Endodermal cell (in vitro differentiated cells): ENCODE measurements at regions not wholly inside any gene's neighbourhood (a gene's known extent, or its start where the extent isn't known, plus 50 kb on each side); places are given as distances from the start of the nearest gene placed in this dataset.
A peak's percentile ranks its signal among the peaks of the same experiment; 100 is the strongest.

Experiments used
- DNase-seq: peaks from one replicate; pipeline ENCODE4 v3.0.0-alpha.2; 2017
- H3K27ac ChIP-seq: 2 replicates; pipeline ENCODE4 v1.5.1; 2013; ENCODE audit warnings: mild to moderate bottlenecking, low read depth, low read length, moderate library complexity
- H3K27me3 ChIP-seq: 2 replicates; pipeline ENCODE4 v1.6.1; 2013; ENCODE audit warnings: mild to moderate bottlenecking, low read length, moderate library complexity; ENCODE audit not compliant: insufficient read depth, control insufficient read depth, poor library complexity, severe bottlenecking
- H3K36me3 ChIP-seq: 2 replicates; pipeline ENCODE4 v1.7.0; 2013; ENCODE audit warnings: mild to moderate bottlenecking, low read length, moderate library complexity; ENCODE audit not compliant: control insufficient read depth, insufficient read depth
- H3K4me1 ChIP-seq: one replicate; pipeline ENCODE4 v1.7.0; 2013; ENCODE audit warnings: low read length; ENCODE audit not compliant: control insufficient read depth, insufficient read depth
- H3K4me3 ChIP-seq: 2 replicates; pipeline ENCODE4 v1.5.1; 2013; ENCODE audit warnings: mild to moderate bottlenecking, low read length, moderate library complexity
- H3K9ac ChIP-seq: 2 replicates; pipeline ENCODE4 v1.6.1; 2013; ENCODE audit warnings: mild to moderate bottlenecking, low read length, moderate library complexity; ENCODE audit not compliant: poor library complexity, severe bottlenecking; ENCODE audit errors: extremely low read depth
- H3K9me3 ChIP-seq: 2 replicates; pipeline ENCODE4 v1.6.1; 2013; ENCODE audit warnings: mild to moderate bottlenecking, low read length, moderate library complexity; ENCODE audit not compliant: control insufficient read depth
- H3K27ac Mint-ChIP-seq: 2 replicates; pipeline ENCODE4 v1.8.0; 2020; ENCODE audit warnings: mixed read lengths
- H3K27me3 Mint-ChIP-seq: 2 replicates; pipeline ENCODE4 v1.8.0; 2021; ENCODE audit warnings: mild to moderate bottlenecking, mixed read lengths; ENCODE audit not compliant: insufficient read depth
- H3K36me3 Mint-ChIP-seq: 2 replicates; pipeline ENCODE4 v1.8.0; 2020; ENCODE audit warnings: low read depth, mixed read lengths
- H3K4me1 Mint-ChIP-seq: 2 replicates; pipeline ENCODE4 v1.8.0; 2020; ENCODE audit warnings: mixed read lengths
- H3K4me3 Mint-ChIP-seq: 2 replicates; pipeline ENCODE4 v1.8.0; 2020; ENCODE audit warnings: mild to moderate bottlenecking, moderate library complexity, mixed read lengths
- H3K9me3 Mint-ChIP-seq: 2 replicates; pipeline ENCODE4 v1.8.0; 2020; ENCODE audit warnings: mild to moderate bottlenecking, mixed read lengths
- WGBS, 2 experiments: methylation state at CpG; one replicate each; pipeline versions ENCODE4 v1.1.5 to v1.1.7; 2013; ENCODE audit warnings: missing lambda C conversion rate in 2 of 2, mixed read lengths in 1 of 2; ENCODE audit not compliant: insufficient coverage in 1 of 2, insufficient read length in 1 of 2; 5-methylcytosine and 5-hydroxymethylcytosine counted together
- TF ChIP-seq, protein P1 (sequence below): fragments of 200-600 bp; sonication (generic); conservative IDR thresholded peaks from 2 replicates; pipeline ENCODE4 v1.5.0; 2021; ENCODE audit warnings: antibody characterized with exemption, mild to moderate bottlenecking

DNA sequence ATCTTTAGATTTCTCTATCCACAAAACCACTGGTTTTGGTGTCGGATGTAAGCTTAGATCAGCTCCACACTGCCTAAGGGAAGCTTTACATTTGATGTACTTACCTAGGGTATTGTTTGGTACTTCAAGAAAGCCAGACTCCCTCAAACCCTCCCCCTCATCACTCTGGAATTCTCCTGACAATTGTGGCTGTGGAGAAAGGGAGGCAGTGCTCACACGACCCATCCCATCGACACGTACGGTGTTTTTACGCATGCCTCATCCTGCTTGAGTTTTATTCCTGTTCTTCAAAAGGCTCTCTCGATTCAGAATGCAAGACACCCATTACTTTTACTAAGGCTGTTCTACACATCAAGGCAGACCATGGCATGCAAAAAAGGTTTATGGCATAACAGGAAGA, 67.3 kb upstream of the ONECUT1 start:
- no peak overlapping the region for H3K4me3 Mint-ChIP-seq
- H3K4me1 ChIP-seq: no peaks in the 10 kb centered on the region
- 43 to 66% methylated on average over 6 to 7 of the region's 7 CpGs for WGBS, 2 experiments
- no peak overlapping the region for H3K9ac ChIP-seq
- H3K36me3 Mint-ChIP-seq: no peaks in the 10 kb centered on the region
- no peaks in the 10 kb centered on the region for H3K36me3 ChIP-seq
- H3K4me1 Mint-ChIP-seq: peaks cover 14% of the 10 kb centered on the region
- H3K27me3 Mint-ChIP-seq: peaks cover 4% of the 10 kb centered on the region
- no peaks in the 10 kb centered on the region for H3K27me3 ChIP-seq
- no peaks in the 10 kb centered on the region for H3K9me3 Mint-ChIP-seq
- DNase-seq: peak; percentile 55
- no peak overlapping the region for H3K27ac Mint-ChIP-seq
- H3K27ac ChIP-seq: peak overlapping the region; percentile 78
- H3K4me3 ChIP-seq: no peak overlapping the region
- TF ChIP-seq, protein P1, sequence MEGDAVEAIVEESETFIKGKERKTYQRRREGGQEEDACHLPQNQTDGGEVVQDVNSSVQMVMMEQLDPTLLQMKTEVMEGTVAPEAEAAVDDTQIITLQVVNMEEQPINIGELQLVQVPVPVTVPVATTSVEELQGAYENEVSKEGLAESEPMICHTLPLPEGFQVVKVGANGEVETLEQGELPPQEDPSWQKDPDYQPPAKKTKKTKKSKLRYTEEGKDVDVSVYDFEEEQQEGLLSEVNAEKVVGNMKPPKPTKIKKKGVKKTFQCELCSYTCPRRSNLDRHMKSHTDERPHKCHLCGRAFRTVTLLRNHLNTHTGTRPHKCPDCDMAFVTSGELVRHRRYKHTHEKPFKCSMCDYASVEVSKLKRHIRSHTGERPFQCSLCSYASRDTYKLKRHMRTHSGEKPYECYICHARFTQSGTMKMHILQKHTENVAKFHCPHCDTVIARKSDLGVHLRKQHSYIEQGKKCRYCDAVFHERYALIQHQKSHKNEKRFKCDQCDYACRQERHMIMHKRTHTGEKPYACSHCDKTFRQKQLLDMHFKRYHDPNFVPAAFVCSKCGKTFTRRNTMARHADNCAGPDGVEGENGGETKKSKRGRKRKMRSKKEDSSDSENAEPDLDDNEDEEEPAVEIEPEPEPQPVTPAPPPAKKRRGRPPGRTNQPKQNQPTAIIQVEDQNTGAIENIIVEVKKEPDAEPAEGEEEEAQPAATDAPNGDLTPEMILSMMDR: no peak
- no peaks in the 10 kb centered on the region for H3K9me3 ChIP-seq

DNA sequence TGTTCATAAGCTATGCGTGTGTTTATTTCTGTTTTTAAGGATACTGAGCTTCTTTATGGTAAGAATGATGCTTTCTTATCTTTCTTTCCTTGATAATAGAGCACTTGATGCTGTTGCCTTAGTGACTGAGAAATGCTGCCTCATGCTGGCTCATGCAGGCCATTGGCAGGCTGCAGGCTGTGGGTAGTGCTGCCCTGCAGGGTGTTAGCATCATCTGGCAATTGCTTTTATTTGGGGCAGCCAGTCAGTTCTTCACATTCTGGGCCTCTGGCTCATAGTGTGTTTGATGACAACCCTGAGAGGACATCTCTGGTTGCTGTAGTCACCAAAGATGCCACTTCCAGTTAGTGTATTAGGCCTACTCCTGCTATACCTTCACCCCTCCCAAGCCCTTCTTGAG, 66.2 kb upstream of the ONECUT1 start:
- no peak overlapping the region for H3K27ac Mint-ChIP-seq
- no peaks in the 10 kb centered on the region for H3K9me3 Mint-ChIP-seq
- peaks cover 4% of the 10 kb centered on the region for H3K27me3 Mint-ChIP-seq

DNA sequence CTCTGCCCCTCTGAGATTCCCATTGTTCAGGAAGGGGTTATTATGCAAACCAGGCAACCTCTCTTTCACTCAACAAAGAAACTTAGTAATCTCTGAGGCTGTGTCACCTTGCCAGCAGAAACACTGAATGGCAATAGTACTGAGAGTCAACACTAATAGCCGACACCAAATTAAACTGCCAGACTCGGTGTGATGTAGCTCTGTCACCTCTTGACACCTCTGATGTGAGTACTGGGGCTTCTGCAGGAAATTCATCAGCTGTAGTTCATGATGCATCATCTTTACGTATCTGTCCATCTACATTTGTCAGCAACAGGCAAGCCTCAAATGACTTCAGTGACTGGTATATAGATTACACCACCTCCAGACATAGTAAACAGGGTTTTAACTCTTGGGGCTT, 65.0 kb upstream of the ONECUT1 start:
- no peaks in the 10 kb centered on the region for H3K36me3 Mint-ChIP-seq
- no peak overlapping the region for H3K27ac Mint-ChIP-seq
- no peak overlapping the region for H3K4me3 ChIP-seq
- H3K4me1 ChIP-seq: no peaks in the 10 kb centered on the region
- no peaks in the 10 kb centered on the region for H3K27me3 ChIP-seq
- peak; percentile 42 for DNase-seq
- no peak overlapping the region for H3K4me3 Mint-ChIP-seq
- no peaks in the 10 kb centered on the region for H3K9me3 ChIP-seq
- no peak overlapping the region for H3K27ac ChIP-seq
- no peaks in the 10 kb centered on the region for H3K27me3 Mint-ChIP-seq
- TF ChIP-seq, protein P1: no peak
- no peaks in the 10 kb centered on the region for H3K9me3 Mint-ChIP-seq
- WGBS, 2 experiments: 88 to 92% methylated on average over 3 of the region's 3 CpGs
- H3K9ac ChIP-seq: no peak overlapping the region
- peaks cover 14% of the 10 kb centered on the region for H3K4me1 Mint-ChIP-seq
- H3K36me3 ChIP-seq: no peaks in the 10 kb centered on the region

More for the DNA sequence above, 66.2 kb upstream of the ONECUT1 start:
- Mint-ChIP-seq H3K36me3 (no peaks in the 10 kb centered on the region), H3K4me1 (peaks cover 14% of the 10 kb centered on the region), H3K4me3 (no peak overlapping the region)
- Histone ChIP-seq H3K27me3 (no peaks in the 10 kb centered on the region), H3K36me3 (no peaks in the 10 kb centered on the region), H3K27ac (no peak overlapping the region), H3K9me3 (no peaks in the 10 kb centered on the region), H3K4me1 (no peaks in the 10 kb centered on the region), H3K4me3 (no peak overlapping the region), H3K9ac (no peak overlapping the region)
- TF ChIP-seq, protein P1: no peak
- 100% methylated on average over 1 of the region's 1 CpG; no CpG with 5 or more reads in 1 of the 2 experiments for WGBS, 2 experiments
- peak; percentile 67 for DNase-seq
